ENCODE measurements at regions not wholly inside any gene's neighbourhood (a gene's known extent, or its start where the extent isn't known, plus 50 kb on each side); places are given as distances from the start of the nearest gene placed in this dataset.

DNA sequence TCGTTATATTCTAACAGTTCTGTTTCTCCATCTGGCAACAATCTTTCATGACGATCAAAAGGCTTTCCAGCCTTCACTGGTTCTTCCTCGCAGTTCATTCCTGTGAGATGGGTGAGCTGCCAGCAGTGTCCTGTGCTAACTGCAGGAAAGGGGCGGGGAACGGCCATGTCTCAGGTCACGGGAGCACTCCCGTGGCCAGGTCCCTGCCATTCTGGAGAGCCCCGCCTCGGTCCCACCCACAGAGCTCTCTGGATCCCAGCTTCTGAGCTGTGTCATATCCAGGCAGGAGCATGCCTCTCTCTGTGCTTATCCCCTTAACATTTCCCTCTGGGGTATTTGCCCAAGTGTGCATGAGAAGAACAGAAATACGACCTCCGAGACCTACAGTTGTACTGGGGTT is 297.8 kb upstream of the IRX2 start:
- no peak for DNase-seq (ENCODE audit: low read depth in 2 of 2)

- no peak for DNase-seq (ENCODE audit: low read depth in 2 of 2)
These were observed 295.8 kb upstream of the IRX2 start for GRCh38 chr5:3047212-3047774.

GRCh38 chr5:3043600-3043999 is 292.1 kb upstream of the IRX2 start:
- DNase-seq (ENCODE audit: low read depth in 2 of 2), result no peak

DNA sequence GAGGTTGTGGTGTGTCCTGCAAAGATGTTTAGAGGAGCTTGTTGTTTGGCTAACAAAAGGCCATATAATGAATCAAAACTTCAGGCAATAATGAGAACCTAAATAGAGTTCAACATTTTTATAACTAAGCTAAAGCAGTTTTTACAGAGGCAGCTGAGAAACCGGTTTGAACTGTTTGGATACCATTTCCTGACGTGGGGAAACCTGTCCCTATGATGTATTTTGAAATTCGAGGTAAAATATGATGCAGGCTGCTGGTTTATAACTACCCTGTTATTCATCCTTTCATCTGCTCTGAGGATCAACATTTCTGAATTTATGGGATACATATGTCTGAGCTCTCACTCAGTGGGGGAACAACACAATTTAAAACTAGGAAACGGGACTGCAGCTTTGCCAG is 289.5 kb upstream of the IRX2 start:
- no peak for DNase-seq (ENCODE audit: low read depth in 2 of 2)

GRCh38 chr5:3036041-3036788 is 284.7 kb upstream of the IRX2 start:
- DNase-seq (ENCODE audit: low read depth in 2 of 2), result no peak

DNA sequence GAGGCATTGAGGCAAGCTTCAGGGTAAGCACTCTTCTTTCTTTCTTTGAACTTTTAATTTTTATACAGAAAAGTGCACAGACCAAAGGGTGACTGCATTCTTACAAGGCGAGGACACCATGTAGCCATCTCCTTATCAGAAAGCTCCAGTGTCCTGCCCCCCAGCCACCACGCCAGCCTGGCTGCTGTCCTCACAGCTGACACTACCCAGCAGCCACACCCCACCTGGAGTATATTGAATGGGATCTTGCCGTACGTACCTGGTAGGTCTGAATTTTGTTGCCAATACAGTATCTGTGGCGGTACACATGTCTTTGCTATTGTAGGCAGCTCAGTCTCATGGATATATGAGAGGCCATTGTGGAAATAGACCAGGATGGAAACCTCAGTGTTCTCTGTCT is 284.0 kb upstream of the IRX2 start:
- DNase-seq (ENCODE audit: low read depth in 2 of 2), result no peak

- no peak for DNase-seq (ENCODE audit: low read depth in 2 of 2)
These were observed 283.4 kb upstream of the IRX2 start for GRCh38 chr5:3034881-3035280.

- no peak for DNase-seq (ENCODE audit: low read depth in 2 of 2)
These were observed 283.0 kb upstream of the IRX2 start for GRCh38 chr5:3034449-3034848.

DNA sequence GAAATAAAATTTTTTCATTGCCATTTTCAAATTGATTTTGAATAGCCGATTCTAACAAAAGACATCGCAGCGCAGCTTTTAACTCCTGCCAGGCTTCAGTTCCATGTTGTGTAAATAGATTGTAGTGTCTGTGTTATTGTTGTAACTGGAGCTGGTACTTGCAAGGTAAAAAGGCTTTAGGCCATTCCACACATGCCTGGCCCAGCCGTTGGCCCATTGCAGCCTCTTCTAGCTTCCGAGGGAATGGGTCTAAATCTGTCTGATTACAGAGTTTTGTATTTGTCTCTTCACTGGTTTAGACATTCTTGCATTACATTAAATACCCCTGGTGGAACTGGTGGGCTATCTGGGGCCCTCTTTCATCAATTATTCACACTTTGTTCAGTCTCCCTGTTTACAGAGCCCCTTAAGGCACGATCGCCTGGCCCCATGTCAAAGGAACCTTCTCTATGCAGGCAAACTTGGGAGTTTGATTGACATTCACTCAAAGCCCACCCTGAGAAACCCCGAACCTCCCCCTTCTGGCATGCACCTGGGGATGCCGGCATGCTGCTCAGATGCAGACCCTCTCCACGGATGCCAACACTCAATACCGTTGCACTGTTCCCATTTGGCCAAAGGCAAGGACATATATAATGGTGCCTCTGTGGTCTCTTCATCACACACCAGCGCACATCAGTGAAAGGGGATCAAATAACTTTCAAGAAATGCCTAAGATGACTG is 281.7 kb upstream of the IRX2 start:
- no peak for DNase-seq (ENCODE audit: low read depth in 2 of 2)

GRCh38 chr5:3032513-3032912 is 281.0 kb upstream of the IRX2 start:
- DNase-seq (ENCODE audit: low read depth in 2 of 2), result no peak

DNA sequence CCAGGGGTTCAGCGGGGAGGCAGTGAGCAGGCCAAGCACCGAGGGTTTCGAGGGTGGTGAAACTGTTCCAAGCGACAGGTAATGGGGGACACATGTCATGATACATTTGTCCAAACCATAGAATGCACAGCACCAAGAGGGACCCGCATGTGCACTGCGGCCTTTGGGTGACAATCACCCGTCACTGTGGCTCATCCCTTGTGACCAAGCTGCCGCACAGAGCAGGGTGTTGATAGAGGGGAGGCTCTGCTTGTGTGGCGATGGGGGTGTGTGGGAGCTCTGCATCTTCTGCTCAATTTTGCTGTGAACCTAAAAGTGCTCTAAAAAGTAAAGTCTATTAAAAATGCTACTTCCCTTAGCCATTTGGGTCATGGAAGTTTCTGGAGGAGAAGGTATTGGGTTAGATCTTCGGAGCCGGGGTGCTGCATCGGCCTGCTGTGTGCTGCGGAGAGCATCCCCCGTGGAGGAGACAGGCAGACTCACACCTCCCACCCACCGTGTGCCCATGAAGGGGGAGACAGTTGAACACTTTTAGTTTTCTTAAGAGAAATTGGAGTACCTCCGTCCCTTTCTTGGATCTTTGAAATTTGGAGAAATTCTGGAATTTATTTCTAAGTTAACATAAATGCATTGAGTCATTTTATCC is 280.4 kb upstream of the IRX2 start:
- DNase-seq (ENCODE audit: low read depth in 2 of 2), result no peak

- no peak for DNase-seq (ENCODE audit: low read depth in 2 of 2)
These were observed 279.2 kb upstream of the IRX2 start for GRCh38 chr5:3030511-3031165.

GRCh38 chr5:3029396-3029795 is 277.9 kb upstream of the IRX2 start:
- DNase-seq (ENCODE audit: low read depth in 2 of 2), result no peak

GRCh38 chr5:3027866-3028635 is 276.6 kb upstream of the IRX2 start:
- DNase-seq (ENCODE audit: low read depth in 2 of 2), result no peak

- DNase-seq (ENCODE audit: low read depth in 2 of 2), result no peak
These were observed 275.8 kb upstream of the IRX2 start for GRCh38 chr5:3027185-3027865.

- DNase-seq (ENCODE audit: low read depth in 2 of 2), result no peak
These were observed 275.2 kb upstream of the IRX2 start for GRCh38 chr5:3026651-3027050.

DNA sequence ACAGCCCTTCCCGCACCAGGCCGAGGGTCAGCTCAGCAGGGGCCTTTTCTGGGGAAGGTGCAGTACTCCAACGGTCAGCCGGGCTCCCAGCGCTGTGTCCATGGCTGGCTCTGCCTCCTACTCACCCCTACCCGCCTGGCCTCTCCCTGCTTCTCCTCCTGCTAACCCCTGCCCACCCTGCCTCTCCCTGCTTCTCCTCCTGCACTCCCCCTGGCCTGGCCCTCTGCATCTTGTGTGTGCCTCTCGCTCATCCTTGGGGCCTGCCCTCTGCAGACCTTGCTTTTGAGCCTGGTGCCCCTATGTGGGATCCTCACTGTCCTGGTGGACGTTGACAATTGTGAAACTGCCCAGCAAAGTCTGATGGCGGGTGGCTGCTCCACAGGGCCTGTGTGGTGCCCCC is 274.6 kb upstream of the IRX2 start:
- no peak for DNase-seq (ENCODE audit: low read depth in 2 of 2)

GRCh38 chr5:3025392-3025791 is 273.9 kb upstream of the IRX2 start:
- DNase-seq (ENCODE audit: low read depth in 2 of 2), result no peak

DNA sequence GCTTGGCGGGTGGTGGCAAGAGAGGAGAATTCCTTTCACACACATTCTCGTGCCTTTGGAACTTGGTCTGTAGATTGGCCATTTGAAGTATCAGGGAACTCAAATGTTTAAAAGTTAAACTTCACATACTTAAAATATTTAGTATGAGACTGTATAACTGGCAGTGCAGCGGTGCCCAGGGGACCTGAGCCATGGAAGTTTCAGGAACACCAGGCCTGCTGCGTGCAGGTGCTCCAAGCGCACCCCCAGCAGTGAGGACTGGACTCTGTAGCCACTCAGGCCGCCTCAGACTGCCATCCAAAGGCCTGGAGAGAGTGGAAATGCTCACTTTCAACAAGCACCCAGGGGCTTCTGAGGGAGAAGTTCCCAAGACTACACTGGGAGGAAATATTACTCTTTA is 273.5 kb upstream of the IRX2 start:
- no peak for DNase-seq (ENCODE audit: low read depth in 2 of 2)

DNA sequence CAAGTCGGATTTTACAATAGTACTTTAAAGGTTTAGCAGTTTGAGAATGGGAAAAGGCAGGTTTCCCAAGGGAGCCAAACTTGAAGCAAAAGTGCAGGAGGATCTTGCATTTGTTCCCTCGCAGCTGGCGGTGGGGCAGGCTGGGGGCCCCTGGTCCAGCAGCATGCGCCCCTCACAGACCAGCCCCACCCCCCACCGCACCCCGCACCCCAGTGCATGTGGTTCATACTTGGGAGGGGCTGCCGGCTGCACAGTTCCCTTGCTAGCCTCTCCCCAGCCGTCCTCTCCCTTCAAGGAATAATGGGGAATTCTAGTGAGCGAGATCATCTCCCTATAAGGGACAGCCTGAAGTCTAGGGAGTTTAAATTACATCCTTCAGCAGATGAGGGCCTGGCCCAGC is 273.1 kb upstream of the IRX2 start:
- no peak for DNase-seq (ENCODE audit: low read depth in 2 of 2)

GRCh38 chr5:3024126-3024525 is 272.6 kb upstream of the IRX2 start:
- DNase-seq (ENCODE audit: low read depth in 2 of 2), result no peak
